Right lobe of liver (tissue), 4 donors: ENCODE measurements at regions not wholly inside any gene's neighbourhood (a gene's known extent, or its start where the extent isn't known, plus 50 kb on each side); places are given as distances from the start of the nearest gene placed in this dataset.

Source experiments
- POLR2A ChIP-seq: fragments of 450-650 bp; IDR thresholded peaks from one replicate; pipeline ENCODE4 v1.6.1; 2017; ENCODE audit warnings: antibody characterized with exemption, mild to moderate bottlenecking
- TF ChIP-seq, protein P1 (sequence below), 4 donors: fragments of 200-600 bp in 3 of 4; fragments of 450-650 bp in 1 of 4; IDR thresholded peaks; one replicate each; pipeline versions ENCODE4 v1.5.1 to v1.8.0; 2016 to 2022; ENCODE audit warnings: antibody characterized with exemption in 4 of 4, mild to moderate bottlenecking in 2 of 4
- donor health status: DM: no; HTN: no; CAD: no.
- donor health status: DM: no; HTN: no; CAD: no.
- donor health status: DM: no; HTN: yes; CAD: no.

GRCh38 chr9:82570226-82570625 is 492.7 kb downstream of the RASEF start:
- TF ChIP-seq, protein P1, sequence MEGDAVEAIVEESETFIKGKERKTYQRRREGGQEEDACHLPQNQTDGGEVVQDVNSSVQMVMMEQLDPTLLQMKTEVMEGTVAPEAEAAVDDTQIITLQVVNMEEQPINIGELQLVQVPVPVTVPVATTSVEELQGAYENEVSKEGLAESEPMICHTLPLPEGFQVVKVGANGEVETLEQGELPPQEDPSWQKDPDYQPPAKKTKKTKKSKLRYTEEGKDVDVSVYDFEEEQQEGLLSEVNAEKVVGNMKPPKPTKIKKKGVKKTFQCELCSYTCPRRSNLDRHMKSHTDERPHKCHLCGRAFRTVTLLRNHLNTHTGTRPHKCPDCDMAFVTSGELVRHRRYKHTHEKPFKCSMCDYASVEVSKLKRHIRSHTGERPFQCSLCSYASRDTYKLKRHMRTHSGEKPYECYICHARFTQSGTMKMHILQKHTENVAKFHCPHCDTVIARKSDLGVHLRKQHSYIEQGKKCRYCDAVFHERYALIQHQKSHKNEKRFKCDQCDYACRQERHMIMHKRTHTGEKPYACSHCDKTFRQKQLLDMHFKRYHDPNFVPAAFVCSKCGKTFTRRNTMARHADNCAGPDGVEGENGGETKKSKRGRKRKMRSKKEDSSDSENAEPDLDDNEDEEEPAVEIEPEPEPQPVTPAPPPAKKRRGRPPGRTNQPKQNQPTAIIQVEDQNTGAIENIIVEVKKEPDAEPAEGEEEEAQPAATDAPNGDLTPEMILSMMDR (IDR thresholded peaks at IDR 0.05): peak in 2 of 4 donors; percentile 15 to 46
- TF ChIP-seq POLR2A: no peak
